Lung microvascular endothelial cell (primary cell): ENCODE measurements at regions not wholly inside any gene's neighbourhood (a gene's known extent, or its start where the extent isn't known, plus 50 kb on each side); places are given as distances from the start of the nearest gene placed in this dataset.
A peak's percentile ranks its signal among the peaks of the same experiment; 100 is the strongest.
"Not testable (repeated sequence)": the region's sequence is repeated elsewhere in the genome, so short reads cannot be mapped to it uniquely, and the experiment has no call there.

Source experiments
- DNase-seq, 2 donors: peaks; one replicate each; pipeline versions ENCODE4 v3.0.0 to v3.0.0-alpha.2; 2010; ENCODE audit warnings: low read depth in 2 of 2

- not testable (repeated sequence) for DNase-seq
These were observed 97.5 kb downstream of the ZNF664 start for GRCh38 chr12:124070394-124071074.

DNA sequence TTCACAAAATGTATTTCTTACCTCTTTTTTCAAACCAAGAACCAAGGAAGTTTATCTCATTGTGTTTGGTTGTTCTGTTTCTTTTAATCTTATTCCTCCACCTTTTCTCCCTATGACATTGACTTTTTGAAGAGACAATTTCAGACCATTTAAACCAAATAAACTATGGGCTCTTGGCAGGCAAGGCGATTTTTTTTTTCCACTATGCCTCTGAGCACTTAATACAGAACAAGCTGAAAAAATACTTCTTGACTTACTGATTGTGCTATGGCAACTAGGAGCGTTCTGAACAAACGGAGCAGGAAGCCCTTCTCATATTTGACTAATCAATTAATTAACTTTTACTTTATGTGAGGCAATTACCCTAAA lies 98.0 kb downstream of the ZNF664 start:
- no peak for DNase-seq

GRCh38 chr12:124073356-124074035 lies 100.5 kb downstream of the ZNF664 start:
- DNase-seq = no peak

GRCh38 chr12:124075841-124076240 lies 102.8 kb downstream of the ZNF664 start:
- no peak for DNase-seq

DNA sequence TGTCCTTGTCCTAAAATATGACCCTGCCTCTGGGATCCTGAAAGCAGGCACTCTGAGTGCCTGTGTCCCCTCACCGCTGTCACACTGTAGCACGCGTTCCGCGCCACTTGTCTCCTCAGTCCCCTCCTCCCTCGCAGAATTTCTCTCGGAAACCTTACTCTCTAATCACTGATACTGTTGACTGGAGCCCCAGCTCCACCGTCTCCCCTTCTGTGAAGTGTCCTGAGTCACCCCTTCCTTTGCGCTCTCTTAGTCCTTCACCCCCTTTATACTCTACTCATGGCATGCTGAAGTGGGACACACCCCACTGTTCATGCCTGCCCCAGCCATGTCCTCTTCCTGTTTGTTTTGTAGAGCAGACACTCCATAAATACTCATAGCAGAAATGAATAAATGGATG lies 104.7 kb downstream of the ZNF664 start:
- DNase-seq = no peak

- no peak for DNase-seq
These were observed 105.8 kb downstream of the ZNF664 start for GRCh38 chr12:124078800-124079199.

- DNase-seq = no peak
These were observed 107.6 kb downstream of the ZNF664 start for GRCh38 chr12:124080649-124081048.

DNA sequence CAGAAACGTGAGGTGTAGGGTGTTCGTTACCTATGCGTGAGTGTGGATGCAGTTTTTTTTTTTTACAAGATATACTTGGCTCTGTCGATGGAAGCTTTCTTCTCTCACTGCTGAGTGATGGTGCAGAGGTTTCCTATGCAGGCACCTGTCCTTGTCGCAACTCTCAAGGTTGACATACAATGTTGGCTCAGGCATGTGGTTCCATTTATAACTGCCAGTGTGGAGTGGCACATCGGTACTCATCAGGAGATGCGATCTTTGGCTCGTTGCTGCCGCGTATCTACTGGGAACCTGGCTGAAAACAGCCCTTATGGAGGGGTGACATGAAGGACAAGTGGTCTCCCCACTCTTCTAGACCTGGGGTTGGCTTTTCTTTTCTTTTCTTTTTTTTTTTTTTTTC lies 109.0 kb downstream of the ZNF664 start:
- DNase-seq = no peak

DNA sequence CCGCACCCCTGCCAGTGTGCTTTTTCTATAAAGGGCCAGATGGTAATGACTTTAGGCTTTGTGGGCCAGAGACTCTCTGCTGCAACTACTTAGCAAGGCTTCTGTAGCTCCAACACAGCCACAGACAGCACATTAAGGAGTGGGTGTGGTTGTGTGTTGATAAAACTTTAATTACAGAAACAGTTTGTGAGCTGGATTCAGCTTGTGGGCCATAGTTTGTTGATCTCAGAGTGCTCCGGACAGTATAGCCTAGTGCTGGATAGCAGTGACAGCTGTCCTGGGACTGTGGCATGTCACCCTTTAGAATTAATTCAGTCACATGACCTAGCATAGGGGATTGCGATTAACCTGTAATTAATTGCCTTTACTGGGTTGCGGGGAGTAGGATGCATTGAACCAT lies 109.7 kb downstream of the ZNF664 start:
- no peak for DNase-seq

DNA sequence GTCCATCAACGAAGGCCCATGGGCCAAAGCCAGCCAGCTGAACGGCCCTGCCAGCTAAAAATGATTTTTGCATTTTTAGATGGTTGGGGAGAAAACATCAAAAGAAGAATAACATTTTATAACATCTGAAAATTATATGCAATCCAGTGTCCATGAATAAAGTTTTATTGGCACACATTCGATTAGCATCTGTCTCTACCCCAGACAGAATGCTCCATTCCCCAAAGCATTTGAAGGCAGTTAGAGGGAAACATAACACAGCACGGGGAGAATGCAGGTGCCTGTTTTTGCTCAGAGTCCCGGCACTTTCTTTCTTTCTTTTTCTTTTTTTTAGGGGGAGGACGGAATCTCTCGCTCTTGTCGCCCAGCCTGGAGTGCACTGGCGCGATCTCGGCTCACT lies 110.7 kb downstream of the ZNF664 start:
- no peak for DNase-seq

GRCh38 chr12:124085419-124086296 lies 112.6 kb downstream of the ZNF664 start:
- DNase-seq = no peak

DNA sequence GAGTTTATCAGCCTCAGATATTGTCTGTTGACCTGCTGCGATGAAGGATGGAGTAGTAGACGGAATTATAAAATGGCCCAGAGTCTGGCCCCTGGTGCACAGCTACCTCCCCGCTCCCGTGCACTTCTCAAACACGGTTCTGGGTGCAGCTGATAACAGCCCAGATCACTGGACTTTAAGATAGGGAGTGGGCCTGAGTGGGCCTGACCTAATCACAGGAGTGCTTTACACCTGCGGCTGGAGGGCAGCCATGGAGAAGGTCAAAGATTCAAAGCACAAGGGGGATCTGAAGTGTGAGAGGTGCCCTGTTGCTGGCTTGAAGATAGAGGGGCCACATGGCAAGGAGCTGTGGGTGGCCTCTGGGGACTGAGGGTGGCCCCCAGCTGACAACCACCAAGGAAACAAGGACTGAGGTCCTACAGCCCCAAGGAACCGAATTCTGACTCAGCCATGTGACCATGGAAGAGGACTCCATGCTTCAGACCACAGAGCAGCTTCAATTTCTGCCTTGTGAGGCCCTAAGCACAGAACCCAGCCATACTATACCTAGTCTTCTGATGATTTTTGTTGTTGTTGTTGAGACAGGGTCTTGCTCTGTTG lies 113.4 kb downstream of the ZNF664 start:
- DNase-seq = no peak

GRCh38 chr12:124087266-124088051 lies 114.4 kb downstream of the ZNF664 start:
- no peak for DNase-seq

DNA sequence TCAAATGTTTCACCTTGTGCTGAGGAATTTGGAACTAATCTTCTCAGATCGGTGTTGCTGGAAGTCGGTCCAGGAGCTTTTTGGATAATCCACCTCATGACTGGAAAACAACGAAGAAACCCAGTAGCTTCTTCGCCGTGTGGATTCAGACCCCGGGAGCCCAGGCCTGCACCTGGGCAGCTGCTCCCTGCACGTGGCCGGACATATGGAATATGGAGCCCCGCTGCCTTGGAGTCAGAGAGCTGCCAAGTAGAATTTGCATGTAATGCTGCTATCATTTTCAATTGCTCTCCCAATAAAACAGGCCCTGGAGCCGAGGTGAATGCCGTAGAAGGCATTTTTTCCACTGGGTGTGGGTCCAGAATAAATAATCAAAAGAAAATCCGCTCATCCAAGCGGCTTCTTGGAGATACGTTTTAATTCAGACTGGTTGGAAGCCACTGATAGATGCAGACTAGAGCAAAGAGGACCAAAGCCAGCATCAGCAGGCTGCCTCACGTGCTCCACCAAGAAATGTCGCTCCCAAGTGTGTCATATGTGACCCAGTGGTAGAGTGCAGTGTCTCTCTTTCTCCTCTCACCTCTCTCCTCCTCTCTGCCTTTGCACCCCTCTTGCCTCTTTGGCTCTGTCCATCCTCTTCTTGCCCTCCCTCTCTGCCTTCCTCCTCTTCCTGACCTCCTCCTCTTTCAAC lies 115.3 kb downstream of the ZNF664 start:
- DNase-seq = no peak

DNA sequence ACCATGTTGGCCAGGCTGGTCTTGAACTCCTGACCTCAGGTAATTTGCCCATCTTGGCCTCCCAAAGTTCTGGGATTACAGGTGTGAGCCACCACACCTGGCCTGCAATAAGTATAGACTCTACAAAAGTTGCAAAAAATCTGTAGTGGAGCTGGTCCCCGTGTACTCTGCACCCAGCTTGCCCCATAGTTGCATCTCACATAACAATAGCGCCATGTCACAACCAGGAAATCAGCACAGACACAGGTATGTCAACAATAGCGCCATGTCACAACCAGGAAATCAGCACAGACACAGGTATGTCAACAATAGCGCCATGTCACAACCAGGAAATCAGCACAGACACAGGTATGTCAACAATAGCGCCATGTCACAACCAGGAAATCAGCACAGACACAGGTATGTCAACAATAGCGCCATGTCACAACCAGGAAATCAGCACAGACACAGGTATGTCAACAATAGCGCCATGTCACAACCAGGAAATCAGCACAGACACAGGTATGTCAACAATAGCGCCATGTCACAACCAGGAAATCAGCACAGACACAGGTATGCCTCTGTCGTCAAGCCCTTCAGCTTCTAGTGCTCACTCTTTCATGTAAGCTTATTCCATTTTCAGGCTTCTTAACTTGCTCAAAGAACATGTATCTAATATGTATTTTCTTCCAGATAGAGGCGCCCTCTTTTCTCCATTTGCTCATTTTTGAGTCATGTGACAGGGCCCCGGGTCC lies 116.3 kb downstream of the ZNF664 start:
- not testable (repeated sequence) for DNase-seq

GRCh38 chr12:124091835-124092234 lies 118.8 kb downstream of the ZNF664 start:
- DNase-seq = no peak

DNA sequence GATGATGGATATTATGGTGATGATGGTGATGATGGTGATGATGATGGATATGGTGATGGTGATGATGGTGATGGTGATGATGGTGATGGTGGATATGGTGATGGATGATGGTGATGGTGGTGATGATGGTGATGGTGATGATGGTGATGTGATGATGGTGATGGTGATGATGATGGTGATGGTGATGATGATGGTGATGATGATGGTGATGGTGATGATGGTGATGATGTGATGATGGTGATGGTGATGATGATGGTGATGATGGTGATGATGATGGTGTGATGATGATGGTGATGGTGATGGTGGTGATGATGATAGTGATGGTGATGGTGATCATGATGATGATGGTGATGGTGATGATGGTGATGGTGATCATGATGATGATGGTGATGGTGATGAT lies 119.5 kb downstream of the ZNF664 start:
- not testable (repeated sequence) for DNase-seq

DNA sequence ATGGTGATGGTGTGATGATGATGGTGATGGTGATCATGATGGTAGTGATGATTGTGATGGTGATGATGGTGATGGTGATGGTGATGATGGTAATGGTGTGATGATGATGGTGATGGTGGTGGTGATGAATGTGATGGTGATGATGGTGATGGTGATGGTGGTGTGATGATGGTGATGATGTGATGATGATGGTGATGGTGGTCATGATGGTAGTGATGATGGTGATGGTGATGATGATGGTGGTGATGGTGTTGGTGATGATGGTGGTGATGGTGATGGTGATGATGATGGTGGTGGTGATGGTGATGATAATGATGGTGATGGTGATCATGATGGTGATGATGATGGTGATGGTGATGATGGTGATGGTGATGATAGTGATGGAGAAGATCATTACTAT lies 120.3 kb downstream of the ZNF664 start:
- no peak for DNase-seq

DNA sequence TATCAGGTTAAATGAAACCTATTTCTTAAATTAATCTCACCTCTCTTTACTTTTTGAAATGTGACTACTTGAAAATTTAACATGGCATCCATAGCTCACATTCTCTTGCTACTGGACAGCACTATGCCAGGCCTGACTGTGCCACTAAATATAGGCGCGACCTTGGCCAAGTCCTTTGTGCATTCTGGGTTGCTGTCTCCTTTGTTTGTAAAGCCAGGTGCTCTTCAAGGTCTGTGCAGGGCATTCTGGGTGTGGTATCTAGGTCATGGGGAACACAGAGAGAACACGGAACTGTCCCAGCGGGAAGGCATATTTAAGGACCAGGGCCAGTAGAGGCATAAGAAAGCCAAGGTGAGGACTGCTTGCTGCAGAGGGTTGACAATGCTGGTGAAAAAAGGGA lies 121.2 kb downstream of the ZNF664 start:
- DNase-seq = no peak

DNA sequence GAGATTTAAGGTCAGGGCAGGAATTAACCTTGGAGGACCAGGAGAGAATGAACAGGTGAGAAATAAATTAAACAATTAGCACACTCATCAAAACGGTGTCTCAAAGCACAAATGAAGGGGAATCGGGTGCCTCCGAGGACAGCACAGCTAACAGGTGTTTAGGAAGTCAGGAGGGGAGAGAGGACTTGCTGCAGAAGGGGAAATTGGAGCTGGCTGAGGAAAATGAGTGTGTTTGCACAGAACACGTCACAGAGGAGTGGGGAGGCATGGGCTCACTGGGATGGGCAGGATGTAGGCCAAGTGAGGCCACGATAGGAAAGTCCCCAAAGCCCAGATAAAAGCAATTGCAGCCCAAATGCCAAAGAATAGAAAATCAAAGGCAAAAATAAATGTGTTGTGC lies 121.7 kb downstream of the ZNF664 start:
- DNase-seq = peak in 1 of 2 donors; percentile 12
